Inflammatory macrophage treated with lipopolysaccharide for 1 hour (primary cell): ENCODE measurements at regions not wholly inside any gene's neighbourhood (a gene's known extent, or its start where the extent isn't known, plus 50 kb on each side); places are given as distances from the start of the nearest gene placed in this dataset.
"Not testable (repeated sequence)": the region's sequence is repeated elsewhere in the genome, so short reads cannot be mapped to it uniquely, and the experiment has no call there.

Experiments used
- DNase-seq, 2 donors: peaks; one replicate each; pipeline ENCODE4 v3.0.0-alpha.2; 2020 to 2022

- no peak for DNase-seq
Measured at GRCh38 chr14:76264384-76264783, 111.6 kb upstream of the ESRRB start.

DNA sequence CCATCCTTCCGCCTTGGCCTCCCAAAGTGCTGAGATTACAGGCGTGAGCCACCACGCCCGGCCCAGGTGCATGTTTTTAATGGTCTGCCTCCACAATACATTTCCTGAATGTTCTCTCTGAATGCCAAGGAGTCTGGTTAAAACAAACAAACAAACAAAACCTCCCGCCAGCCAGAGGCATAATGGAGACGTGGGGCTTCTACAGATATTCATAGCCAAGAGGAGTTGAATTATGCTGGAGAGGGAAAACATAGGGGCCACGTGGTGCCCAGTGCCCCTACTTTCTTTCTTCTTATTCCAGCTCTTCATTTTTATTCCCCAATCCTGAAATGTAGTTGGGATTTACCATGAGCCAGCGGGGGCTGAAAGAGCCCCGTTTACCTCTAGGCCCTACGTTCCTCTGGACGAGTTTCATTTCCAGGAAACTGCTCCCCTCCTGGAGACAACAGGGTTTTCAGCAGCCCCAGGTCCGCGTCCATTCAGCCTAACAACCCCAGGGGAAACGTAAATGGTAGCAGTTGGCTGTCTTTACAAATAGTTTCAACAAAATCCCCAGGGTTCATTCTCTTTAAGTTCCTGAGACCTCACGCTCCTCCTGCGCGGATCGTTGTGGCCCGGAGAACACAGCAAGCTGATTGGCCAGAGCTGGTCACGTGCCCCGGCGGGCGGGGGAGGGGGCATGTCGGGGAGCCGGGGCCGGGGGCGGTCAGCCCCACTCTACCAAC lies 108.5 kb upstream of the ESRRB start:
- DNase-seq = peak in 1 of 2 donors; percentile 15

DNA sequence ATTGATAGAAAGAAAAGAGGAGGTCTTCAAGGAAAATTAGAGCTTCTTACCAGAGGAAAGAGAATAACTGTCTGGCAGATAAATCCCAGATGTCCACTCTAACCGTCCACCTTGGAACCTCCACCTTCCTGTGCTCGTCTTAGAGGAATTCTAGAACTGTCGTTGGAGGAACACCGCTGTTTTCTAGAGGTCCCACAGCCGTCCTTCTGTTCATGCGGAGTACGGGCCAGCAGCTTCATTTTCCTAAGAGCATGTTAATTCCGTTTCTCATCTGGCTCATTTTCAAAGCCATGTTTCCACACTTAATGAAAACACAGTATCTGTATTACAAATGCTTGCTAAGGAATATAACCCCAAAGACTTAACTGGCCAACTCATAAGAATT lies 107.9 kb upstream of the ESRRB start:
- no peak for DNase-seq

GRCh38 chr14:76268700-76269099 lies 107.2 kb upstream of the ESRRB start:
- no peak for DNase-seq

GRCh38 chr14:76271041-76271755 lies 104.7 kb upstream of the ESRRB start:
- no peak for DNase-seq

DNA sequence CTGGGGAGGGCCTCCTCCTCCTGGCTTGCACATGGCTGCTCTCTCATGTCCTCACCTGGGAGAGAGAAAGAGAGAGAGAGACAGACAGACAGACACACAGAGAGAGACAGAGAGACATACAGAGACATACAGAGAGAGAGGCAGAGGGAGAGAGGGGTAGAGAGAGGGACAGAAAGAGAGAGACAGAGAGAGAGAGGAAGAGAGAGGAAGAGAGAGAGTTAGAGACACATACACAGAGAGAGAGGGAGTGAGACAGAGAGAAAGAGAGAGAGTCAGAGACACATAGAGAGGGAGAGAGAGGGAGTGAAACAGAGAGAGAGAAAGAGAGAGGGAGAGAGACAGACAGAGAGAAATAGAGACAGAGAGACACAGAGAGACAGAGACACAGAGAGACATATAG lies 103.6 kb upstream of the ESRRB start:
- DNase-seq = no peak

- DNase-seq = no peak
Measured at GRCh38 chr14:76272774-76273173, 103.2 kb upstream of the ESRRB start.

DNA sequence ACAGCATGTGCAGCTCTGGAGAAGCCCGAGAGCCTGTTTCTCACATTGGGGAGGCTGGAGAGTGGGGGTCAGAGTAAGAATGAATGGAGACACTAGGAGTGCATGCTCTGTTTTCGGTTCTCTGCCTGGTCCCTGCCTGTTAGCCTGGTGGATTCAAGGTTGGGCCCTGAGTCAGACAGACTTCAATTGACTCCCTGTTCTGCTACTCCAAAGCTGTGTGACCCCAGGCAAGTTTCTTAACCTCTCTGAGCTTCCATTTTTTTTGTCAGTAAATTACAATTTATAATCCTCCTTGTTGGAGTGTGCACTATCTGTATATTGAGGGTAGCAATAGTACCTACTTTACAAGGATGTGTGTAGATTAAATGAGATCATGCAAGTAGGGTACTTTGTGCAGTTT lies 102.6 kb upstream of the ESRRB start:
- no peak for DNase-seq

- DNase-seq = no peak
Measured at GRCh38 chr14:76274324-76274723, 101.6 kb upstream of the ESRRB start.

DNA sequence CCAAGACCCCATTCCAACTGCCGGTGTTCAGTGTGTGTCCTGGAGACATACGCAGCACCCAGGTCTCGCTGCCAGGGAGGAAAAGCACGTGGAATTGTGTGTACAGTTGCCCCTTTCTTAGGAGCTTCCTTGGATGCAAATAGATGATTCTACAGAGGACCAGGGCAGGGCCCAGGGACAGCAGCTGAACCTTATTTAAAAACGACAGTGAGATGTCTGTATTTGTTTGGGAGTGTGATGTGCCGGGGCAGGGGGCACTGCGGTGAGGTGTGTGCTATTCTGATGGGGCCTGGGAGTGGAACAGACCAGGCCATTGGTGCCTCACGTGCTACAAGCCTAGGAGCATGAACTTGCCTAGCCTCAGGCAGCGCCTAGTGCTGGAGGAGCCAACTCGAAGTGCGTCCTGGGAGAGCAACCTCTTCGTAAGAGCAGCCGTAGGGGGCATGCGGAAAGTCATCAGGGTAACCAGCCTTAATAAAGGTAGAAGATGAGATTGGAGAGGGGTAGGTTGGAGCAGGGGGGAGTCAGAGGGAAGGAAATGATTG lies 98.3 kb upstream of the ESRRB start:
- no peak for DNase-seq

DNA sequence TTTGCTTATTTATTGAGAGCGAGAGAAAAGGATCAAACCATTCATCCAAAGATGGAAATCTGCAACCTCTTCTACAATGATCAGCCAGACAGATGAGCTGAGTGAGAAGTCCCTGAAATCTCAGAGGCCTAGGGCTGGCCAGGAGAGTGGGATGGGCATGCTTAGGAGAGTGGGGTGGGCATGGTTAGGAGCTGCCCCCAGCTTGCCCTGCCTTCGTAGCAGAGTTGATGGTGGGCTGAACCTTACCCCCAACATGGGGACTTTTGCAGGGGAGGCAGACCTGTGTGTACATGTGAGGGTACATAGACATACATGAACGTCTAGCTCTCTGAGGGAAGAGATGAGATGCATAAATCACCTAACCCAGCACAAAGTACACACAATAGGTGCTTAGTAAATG lies 95.7 kb upstream of the ESRRB start:
- DNase-seq = no peak

- no peak for DNase-seq
Measured at GRCh38 chr14:76282581-76282980, 93.4 kb upstream of the ESRRB start.

- no peak for DNase-seq
Measured at GRCh38 chr14:76287063-76287462, 88.9 kb upstream of the ESRRB start.

DNA sequence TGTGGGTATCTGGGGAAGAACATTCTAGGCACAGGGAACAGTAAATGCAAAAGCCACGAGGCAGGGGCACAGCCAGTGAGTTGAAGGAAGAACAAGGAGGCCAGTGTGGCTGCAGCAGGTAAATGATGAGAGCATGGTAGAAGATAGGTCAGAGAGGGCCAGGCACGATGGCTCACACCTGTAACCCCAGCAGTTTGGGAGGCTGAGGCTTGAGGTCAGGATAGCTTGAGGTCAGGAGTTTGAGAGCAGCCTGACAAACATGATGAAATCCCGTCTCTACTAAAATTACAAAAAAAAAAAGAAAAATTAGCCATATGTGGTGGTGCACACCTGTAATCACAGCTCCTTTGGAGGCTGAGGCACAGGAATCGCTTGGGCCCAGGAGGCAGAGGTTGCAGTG lies 86.7 kb upstream of the ESRRB start:
- DNase-seq = no peak

- no peak for DNase-seq
Measured at GRCh38 chr14:76292561-76292960, 83.4 kb upstream of the ESRRB start.

DNA sequence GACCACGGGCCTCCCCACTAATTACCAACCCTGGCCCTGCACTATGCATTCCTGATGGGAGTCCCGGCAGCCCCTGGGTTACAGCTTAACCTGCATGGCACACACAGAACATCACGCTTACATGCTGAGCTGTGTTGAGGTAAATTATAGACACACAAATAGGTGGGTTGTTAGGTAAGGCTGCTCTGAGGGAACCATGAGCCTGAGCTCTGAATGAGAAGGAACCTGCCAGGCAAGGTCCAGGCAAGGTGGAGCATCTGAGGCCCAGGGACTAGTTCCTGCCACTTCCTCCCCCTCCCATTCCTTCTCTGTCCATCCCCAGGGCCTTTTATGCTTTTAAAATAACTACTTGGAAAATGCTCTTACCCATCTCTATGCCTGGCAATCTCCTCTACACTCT lies 82.7 kb upstream of the ESRRB start:
- DNase-seq = no peak

GRCh38 chr14:76293923-76294322 lies 82.0 kb upstream of the ESRRB start:
- DNase-seq = no peak

- no peak for DNase-seq
Measured at GRCh38 chr14:76294876-76295275, 81.1 kb upstream of the ESRRB start.

GRCh38 chr14:76298896-76299295 lies 77.0 kb upstream of the ESRRB start:
- no peak for DNase-seq

- not testable (repeated sequence) for DNase-seq
Measured at GRCh38 chr14:76303188-76303587, 72.7 kb upstream of the ESRRB start.

GRCh38 chr14:76304536-76305267 lies 71.2 kb upstream of the ESRRB start:
- DNase-seq = no peak

DNA sequence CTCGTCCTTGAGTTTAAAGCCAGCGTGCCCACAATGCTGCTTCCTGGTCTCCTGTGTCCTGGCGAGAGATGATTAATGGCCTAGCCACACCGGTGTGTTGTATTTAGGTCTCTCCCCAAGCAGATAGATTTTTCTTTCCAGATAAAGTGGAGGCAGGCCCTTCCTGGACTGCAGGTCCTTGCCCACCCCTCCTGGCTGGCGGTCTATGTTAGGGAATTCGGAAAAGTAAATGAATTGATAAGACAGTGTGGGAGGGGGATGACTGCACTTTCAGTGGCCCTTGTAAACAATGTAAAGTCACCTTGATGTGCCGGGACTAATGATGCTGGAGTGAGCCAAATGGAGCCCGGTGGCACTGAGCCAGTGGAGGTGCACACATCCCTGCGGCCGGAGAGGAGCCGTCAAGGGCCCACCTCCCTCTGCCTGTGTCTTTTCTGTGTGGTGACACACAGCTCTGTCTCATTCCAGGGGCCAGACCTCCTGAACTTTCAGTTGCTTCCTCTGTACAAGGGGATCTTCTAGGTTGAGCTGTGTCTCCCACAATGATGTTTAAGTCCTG lies 70.6 kb upstream of the ESRRB start:
- DNase-seq = no peak

DNA sequence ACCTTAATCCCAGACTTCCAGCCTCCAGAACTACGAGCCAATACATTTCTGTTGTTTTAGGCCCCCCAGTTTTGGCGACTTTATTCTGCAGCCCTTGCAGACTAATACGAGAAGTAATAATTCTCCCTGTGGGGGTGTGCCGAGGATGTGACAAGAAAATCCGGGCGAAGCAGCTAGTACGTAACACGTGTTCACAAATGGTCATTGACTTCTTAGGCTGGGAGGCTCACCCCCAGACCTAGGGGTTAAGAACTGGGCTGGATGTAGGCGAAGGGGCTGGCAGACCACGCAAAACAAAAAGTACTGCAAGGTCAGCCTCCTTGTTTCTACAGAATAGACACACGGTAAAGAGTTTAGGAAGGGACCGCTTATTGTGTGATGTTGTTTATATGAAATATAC lies 69.8 kb upstream of the ESRRB start:
- DNase-seq = no peak
